ENCODE measurements at regions not wholly inside any gene's neighbourhood (a gene's known extent, or its start where the extent isn't known, plus 50 kb on each side); places are given as distances from the start of the nearest gene placed in this dataset.

DNA sequence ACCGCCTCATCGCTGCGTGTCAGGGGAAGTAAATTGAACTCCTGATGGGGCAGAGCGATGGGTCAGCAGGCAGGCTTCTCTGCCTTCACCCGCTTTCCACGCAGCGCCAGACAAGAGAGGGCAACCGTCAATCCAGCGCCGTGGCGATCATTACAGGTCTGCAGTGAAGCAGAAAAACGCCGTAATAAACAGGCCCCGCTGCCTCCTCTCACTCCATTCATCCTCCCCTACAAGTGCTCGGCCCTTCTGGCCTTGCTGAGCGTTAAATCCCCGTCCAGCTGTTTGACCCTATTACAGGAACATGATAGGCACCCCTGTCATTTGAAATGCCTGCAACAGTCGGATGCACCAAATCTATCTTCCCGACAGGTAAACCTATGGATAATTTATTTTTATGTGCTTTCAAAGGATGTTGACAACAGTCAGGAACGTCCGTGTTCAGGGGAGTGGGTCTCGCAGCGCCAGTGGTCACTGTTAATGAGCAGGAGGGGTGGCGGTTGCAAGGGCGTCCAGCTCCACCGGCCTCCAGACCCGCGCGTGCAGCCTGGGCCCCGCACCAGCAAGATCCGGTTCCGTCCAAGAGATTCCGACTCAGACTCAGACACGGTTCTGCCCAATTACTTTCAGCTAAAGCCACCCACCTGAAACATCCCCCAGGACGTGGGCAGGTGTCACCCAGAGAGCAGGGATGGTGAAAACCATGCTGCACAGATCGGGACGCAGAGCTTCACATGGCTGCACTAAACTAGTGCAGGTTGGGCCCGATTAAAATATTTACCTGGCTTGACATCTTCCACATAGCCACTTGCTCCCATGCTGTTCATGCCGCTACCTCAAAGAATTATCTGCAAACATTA is 508.0 kb upstream of the MGMT start:
- H3K27me3 ChIP-seq (ENCODE audit: control insufficient read depth, insufficient read depth, low read length) = no peaks in the 10 kb centered on the region
- TF ChIP-seq, protein P1, sequence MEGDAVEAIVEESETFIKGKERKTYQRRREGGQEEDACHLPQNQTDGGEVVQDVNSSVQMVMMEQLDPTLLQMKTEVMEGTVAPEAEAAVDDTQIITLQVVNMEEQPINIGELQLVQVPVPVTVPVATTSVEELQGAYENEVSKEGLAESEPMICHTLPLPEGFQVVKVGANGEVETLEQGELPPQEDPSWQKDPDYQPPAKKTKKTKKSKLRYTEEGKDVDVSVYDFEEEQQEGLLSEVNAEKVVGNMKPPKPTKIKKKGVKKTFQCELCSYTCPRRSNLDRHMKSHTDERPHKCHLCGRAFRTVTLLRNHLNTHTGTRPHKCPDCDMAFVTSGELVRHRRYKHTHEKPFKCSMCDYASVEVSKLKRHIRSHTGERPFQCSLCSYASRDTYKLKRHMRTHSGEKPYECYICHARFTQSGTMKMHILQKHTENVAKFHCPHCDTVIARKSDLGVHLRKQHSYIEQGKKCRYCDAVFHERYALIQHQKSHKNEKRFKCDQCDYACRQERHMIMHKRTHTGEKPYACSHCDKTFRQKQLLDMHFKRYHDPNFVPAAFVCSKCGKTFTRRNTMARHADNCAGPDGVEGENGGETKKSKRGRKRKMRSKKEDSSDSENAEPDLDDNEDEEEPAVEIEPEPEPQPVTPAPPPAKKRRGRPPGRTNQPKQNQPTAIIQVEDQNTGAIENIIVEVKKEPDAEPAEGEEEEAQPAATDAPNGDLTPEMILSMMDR (IDR thresholded peaks at IDR 0.05; ENCODE audit: insufficient read depth, low read length, severe bottlenecking) = no peak

DNA sequence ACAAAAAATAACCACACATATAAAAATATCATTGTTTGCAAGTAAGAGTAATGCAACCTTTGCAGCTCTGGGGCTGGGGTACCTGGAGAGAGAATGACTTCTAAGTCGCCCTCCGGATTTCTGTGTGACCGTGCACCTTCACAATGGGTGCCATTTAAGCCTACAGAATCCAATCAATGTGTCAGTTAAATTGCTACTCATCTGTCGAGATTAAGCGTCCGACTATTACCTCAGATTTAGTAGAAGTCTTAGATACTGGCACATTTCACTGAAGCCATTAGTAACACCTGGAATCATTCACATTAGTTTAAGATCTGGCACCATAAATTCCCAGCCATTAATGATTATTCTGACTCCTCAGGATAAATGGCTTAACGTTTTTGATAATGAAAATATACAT is 507.3 kb upstream of the MGMT start:
- Histone ChIP-seq H3K36me3 (ENCODE audit: control insufficient read depth, insufficient read depth, low read length) (no peaks in the 10 kb centered on the region), H3K27me3 (ENCODE audit: control insufficient read depth, insufficient read depth, low read length) (no peaks in the 10 kb centered on the region), H3K4me3 (ENCODE audit: low read depth, low read length) (no peak overlapping the region)
- DNase-seq (ENCODE audit: low read depth) (no peak), FAIRE-seq (no peak)
- TF ChIP-seq, protein P1 (IDR thresholded peaks at IDR 0.05; ENCODE audit: insufficient read depth, low read length, severe bottlenecking) = no peak

More for the DNA sequence above, 508.0 kb upstream of the MGMT start:
- no peak for FAIRE-seq
- DNase-seq (ENCODE audit: low read depth) = no peak
- H3K4me3 ChIP-seq (ENCODE audit: low read depth, low read length) = no peak overlapping the region
- no peaks in the 10 kb centered on the region for H3K36me3 ChIP-seq (ENCODE audit: control insufficient read depth, insufficient read depth, low read length)

DNA sequence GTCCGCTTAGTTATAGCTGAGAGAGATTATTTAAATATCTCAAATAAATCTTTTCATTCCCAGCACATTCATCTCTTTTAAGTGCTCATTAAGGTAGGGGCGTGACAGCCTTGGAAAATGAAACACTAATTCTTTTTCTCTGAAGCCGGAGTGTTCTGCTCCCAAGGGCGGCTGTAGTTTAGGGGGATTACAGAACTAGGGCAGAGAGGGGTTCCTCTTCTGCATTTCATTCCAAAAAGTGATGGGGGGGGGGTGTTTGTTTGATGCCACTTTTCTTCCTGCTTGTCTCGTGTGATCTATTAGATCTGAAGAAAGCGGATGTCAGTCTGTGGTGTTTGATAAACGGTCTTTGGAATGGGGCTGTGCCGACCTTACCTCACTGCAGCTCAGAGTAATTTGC is 506.5 kb upstream of the MGMT start:
- FAIRE-seq = no peak
- no peaks in the 10 kb centered on the region for H3K27me3 ChIP-seq (ENCODE audit: control insufficient read depth, insufficient read depth, low read length)
- H3K4me3 ChIP-seq (ENCODE audit: low read depth, low read length) = no peak overlapping the region
- TF ChIP-seq, protein P1 (IDR thresholded peaks at IDR 0.05; ENCODE audit: insufficient read depth, low read length, severe bottlenecking) = no peak
- no peak for DNase-seq (ENCODE audit: low read depth)
- H3K36me3 ChIP-seq (ENCODE audit: control insufficient read depth, insufficient read depth, low read length) = no peaks in the 10 kb centered on the region

DNA sequence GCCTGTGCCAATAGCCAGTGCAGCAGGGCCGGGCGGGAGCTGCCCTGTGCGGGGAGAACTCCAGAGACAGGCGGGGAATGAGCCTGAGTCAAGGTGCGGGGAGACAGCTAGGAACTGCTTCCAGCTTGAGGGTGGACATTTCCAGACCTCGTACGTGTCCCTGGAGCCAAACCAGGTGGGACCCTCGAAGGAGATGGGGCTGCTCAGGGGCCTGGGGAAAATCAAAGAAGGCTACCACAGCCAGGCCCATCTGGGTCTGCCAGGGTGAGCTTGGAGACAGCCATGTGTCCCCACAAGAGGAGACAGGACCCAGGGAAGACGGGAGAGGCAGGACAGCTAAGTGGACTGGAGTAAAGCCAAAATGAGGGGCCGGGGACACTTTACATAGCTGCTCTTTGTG is 504.9 kb upstream of the MGMT start:
- FAIRE-seq (no peak), DNase-seq (ENCODE audit: low read depth) (no peak)
- H3K27me3 ChIP-seq (ENCODE audit: control insufficient read depth, insufficient read depth, low read length) = no peaks in the 10 kb centered on the region
- no peaks in the 10 kb centered on the region for H3K36me3 ChIP-seq (ENCODE audit: control insufficient read depth, insufficient read depth, low read length)
- H3K4me3 ChIP-seq (ENCODE audit: low read depth, low read length) = no peak overlapping the region
- TF ChIP-seq, protein P1 (IDR thresholded peaks at IDR 0.05; ENCODE audit: insufficient read depth, low read length, severe bottlenecking) = no peak

DNA sequence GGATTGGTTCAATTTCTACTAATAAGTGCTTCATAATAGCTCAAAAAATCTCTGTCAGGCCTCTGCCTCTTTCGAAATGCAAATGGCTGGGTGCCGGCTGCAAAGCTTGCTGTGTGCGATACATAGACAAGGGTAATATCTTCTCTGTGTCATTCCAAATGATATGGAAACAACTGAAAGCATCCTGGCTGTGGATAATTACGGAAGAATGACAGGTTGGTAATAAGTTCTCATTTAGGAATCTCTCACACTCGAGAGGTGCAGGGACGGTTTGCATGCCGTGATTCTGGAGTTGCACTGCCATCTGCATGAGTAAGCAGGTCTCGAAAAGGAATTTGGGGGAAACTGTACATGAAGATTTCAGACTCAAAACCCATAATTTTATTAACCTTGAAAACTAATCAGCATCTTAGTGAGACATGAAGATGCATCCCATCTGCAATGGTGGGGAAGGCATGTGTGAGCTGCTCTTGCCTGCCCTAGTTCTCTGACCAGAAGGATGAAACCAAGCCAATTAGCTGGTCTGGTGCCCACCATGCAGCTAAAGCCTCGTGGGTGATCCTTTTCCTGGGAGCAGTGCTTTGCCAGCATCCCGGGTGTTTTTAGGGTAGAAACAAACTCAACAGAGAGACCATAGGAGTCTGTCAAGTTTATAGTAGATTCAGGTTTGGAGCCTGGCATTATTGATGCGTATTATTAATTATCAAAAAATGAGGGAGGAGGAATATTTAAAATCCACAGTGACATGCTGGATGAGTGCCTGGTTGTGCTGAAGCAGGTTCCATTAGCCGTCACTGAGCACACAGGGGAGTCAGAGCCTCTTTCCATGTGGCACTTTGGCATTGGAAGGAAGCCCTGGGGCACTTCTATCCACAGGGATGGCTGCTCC is 503.6 kb upstream of the MGMT start:
- TF ChIP-seq, protein P1 (IDR thresholded peaks at IDR 0.05; ENCODE audit: insufficient read depth, low read length, severe bottlenecking) = no peak
- no peak overlapping the region for H3K4me3 ChIP-seq (ENCODE audit: low read depth, low read length)
- FAIRE-seq (no peak), DNase-seq (ENCODE audit: low read depth) (no peak)
- no peaks in the 10 kb centered on the region for H3K27me3 ChIP-seq (ENCODE audit: control insufficient read depth, insufficient read depth, low read length)
- H3K36me3 ChIP-seq (ENCODE audit: control insufficient read depth, insufficient read depth, low read length) = no peaks in the 10 kb centered on the region

Data from bronchial epithelial cell (primary cell).